ENCODE measurements at regions not wholly inside any gene's neighbourhood (a gene's known extent, or its start where the extent isn't known, plus 50 kb on each side); places are given as distances from the start of the nearest gene placed in this dataset.

GRCh38 chr12:90622431-90622830 lies 332.5 kb downstream of the CCER1 start:
- TF ChIP-seq, protein P1, sequence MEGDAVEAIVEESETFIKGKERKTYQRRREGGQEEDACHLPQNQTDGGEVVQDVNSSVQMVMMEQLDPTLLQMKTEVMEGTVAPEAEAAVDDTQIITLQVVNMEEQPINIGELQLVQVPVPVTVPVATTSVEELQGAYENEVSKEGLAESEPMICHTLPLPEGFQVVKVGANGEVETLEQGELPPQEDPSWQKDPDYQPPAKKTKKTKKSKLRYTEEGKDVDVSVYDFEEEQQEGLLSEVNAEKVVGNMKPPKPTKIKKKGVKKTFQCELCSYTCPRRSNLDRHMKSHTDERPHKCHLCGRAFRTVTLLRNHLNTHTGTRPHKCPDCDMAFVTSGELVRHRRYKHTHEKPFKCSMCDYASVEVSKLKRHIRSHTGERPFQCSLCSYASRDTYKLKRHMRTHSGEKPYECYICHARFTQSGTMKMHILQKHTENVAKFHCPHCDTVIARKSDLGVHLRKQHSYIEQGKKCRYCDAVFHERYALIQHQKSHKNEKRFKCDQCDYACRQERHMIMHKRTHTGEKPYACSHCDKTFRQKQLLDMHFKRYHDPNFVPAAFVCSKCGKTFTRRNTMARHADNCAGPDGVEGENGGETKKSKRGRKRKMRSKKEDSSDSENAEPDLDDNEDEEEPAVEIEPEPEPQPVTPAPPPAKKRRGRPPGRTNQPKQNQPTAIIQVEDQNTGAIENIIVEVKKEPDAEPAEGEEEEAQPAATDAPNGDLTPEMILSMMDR (IDR thresholded peaks at IDR 0.05): no peak
- TF ChIP-seq POLR2A (IDR thresholded peaks at IDR 0.05): no peak
